ENCODE measurements at regions not wholly inside any gene's neighbourhood (a gene's known extent, or its start where the extent isn't known, plus 50 kb on each side); places are given as distances from the start of the nearest gene placed in this dataset.

GRCh38 chr3:178352326-178353005 is 183.8 kb upstream of the KCNMB2 start:
- TF ChIP-seq ZFP30 (CRISPR knock-in tag; IDR thresholded peaks at IDR 0.05): no peak
- TF ChIP-seq ESRRG (CRISPR knock-in tag; IDR thresholded peaks at IDR 0.05): no peak
- TF ChIP-seq PATZ1 (CRISPR knock-in tag; IDR thresholded peaks at IDR 0.05; ENCODE audit: borderline replicate concordance): no peak
- TF ChIP-seq ZFP3 (CRISPR knock-in tag; IDR thresholded peaks at IDR 0.05): no peak
- no peak for TF ChIP-seq RARB (CRISPR knock-in tag; IDR thresholded peaks at IDR 0.05)
- no peak for TF ChIP-seq ZNF565 (CRISPR knock-in tag; conservative IDR thresholded peaks at IDR 0.05; ENCODE audit: low read depth)
- no peak for TF ChIP-seq ZNF8 (CRISPR knock-in tag; IDR thresholded peaks at IDR 0.05)
- TF ChIP-seq CSDC2 (CRISPR knock-in tag; IDR thresholded peaks at IDR 0.05): no peak
- TF ChIP-seq TOX (CRISPR knock-in tag; IDR thresholded peaks at IDR 0.05; ENCODE audit: borderline replicate concordance): no peak
- TF ChIP-seq TCF4 (CRISPR knock-in tag; IDR thresholded peaks at IDR 0.05; ENCODE audit: borderline replicate concordance): no peak

Measured in SK-N-SH treated with all-trans-retinoic acid at 6 μM for 48 hours (cell line).